ENCODE measurements at regions not wholly inside any gene's neighbourhood (a gene's known extent, or its start where the extent isn't known, plus 50 kb on each side); places are given as distances from the start of the nearest gene placed in this dataset.
"Not testable (repeated sequence)": the region's sequence is repeated elsewhere in the genome, so short reads cannot be mapped to it uniquely, and the experiment has no call there.

DNA sequence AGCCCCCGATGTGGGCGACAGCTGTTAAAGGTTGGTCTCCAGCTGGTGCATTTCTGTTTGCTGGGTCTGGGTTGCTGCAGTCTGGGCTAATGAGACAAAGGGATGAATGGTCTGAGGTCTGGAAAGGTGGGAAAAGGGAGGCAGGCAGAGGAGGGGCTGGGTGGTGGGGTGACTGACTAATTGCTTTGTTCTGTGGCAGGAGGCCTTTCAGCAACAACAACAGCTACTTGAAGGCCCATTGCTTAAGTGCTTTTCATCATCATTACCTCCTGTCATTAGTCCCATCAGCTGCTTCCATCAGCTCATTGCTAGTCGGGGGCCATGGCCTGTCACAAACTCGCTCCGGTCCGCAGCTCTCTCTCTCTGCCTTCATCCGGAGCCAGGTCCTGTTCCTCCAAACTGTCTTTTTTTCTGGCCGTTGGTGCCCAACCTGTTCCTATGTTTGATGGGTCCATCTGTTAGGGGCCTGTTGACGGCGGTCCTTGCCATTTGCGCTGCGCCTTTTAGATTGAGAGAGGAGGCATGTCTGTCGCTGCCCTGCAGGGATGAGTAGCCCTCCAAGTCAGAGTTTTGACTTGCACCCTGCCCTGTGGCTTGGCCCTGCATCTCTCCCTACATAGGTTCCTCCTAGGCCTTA lies 105.6 kb upstream of the PLXNA2 start:
- Histone ChIP-seq H3K36me3 (ENCODE audit: control insufficient read depth, insufficient read depth, low read length) (no peaks in the 10 kb centered on the region), H3K9me3 (no peaks in the 10 kb centered on the region), H3K4me3 (ENCODE audit: low read depth, low read length) (no peak overlapping the region), H3K4me1 (no peaks in the 10 kb centered on the region), H3K27me3 (replicated peaks; ENCODE audit: control insufficient read depth, insufficient read depth, low read length) (no peaks in the 10 kb centered on the region)
- ChIA-PET CTCF (no interaction called here), POLR2A (no interaction called here)
- no peaks in the 10 kb centered on the region for H3K9me3 Mint-ChIP-seq (ENCODE audit: unreplicated experiment)
- H3K4me1 Mint-ChIP-seq (ENCODE audit: low read depth, unreplicated experiment) = no peaks in the 10 kb centered on the region
- TF ChIP-seq, protein P1, sequence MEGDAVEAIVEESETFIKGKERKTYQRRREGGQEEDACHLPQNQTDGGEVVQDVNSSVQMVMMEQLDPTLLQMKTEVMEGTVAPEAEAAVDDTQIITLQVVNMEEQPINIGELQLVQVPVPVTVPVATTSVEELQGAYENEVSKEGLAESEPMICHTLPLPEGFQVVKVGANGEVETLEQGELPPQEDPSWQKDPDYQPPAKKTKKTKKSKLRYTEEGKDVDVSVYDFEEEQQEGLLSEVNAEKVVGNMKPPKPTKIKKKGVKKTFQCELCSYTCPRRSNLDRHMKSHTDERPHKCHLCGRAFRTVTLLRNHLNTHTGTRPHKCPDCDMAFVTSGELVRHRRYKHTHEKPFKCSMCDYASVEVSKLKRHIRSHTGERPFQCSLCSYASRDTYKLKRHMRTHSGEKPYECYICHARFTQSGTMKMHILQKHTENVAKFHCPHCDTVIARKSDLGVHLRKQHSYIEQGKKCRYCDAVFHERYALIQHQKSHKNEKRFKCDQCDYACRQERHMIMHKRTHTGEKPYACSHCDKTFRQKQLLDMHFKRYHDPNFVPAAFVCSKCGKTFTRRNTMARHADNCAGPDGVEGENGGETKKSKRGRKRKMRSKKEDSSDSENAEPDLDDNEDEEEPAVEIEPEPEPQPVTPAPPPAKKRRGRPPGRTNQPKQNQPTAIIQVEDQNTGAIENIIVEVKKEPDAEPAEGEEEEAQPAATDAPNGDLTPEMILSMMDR (IDR thresholded peaks at IDR 0.05; ENCODE audit: insufficient read depth in 1 of 2, low read depth in 1 of 2, low read length in 1 of 2, severe bottlenecking in 1 of 2, unreplicated experiment in 1 of 2) = no peak
- no peaks in the 10 kb centered on the region for H3K36me3 Mint-ChIP-seq (ENCODE audit: insufficient read depth, unreplicated experiment)
- no peak for DNase-seq
- BruUV-seq (replicated peaks) = no TSS peak
- H3K4me3 Mint-ChIP-seq (ENCODE audit: unreplicated experiment) = no peak overlapping the region
- peaks cover 22% of the 10 kb centered on the region for H3K27me3 Mint-ChIP-seq (ENCODE audit: insufficient read depth, unreplicated experiment)
- intact Hi-C loops (cut with micrococcal nuclease; ENCODE audit: unreplicated experiment) = no loop called here
- no peak overlapping the region for H3K27ac Mint-ChIP-seq (ENCODE audit: unreplicated experiment)

DNA sequence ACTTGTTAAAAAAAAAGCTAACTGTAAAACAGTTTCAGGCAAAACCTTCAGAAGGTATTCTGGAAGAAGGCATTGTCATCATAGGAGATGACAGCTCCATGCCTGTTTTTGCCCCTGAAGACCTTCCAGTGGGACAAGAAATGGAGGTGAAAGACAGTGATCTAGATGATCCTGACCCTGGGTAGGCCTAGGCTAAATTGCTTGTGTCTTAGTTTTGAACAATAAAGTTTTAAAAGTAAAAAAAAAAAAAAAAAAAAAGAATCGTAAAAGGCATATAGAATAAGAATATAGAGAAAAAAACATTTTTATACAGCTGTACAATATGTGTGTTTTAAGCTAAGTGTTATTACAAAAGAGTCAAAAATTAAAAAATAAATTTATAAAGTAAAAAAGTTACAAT lies 106.6 kb upstream of the PLXNA2 start:
- POLR2A ChIA-PET = no interaction called here
- Histone ChIP-seq H3K4me1 (no peaks in the 10 kb centered on the region), H3K36me3 (ENCODE audit: control insufficient read depth, insufficient read depth, low read length) (no peaks in the 10 kb centered on the region), H3K9me3 (no peaks in the 10 kb centered on the region), H3K27me3 (replicated peaks; ENCODE audit: control insufficient read depth, insufficient read depth, low read length) (no peaks in the 10 kb centered on the region), H3K4me3 (ENCODE audit: low read depth, low read length) (no peak overlapping the region)
- H3K36me3 Mint-ChIP-seq (ENCODE audit: insufficient read depth, unreplicated experiment) = no peaks in the 10 kb centered on the region
- DNase-seq = no peak
- H3K9me3 Mint-ChIP-seq (ENCODE audit: unreplicated experiment) = no peaks in the 10 kb centered on the region
- CTCF ChIA-PET = no interaction called here
- no TSS peak for BruUV-seq (replicated peaks)
- H3K4me1 Mint-ChIP-seq (ENCODE audit: low read depth, unreplicated experiment) = no peaks in the 10 kb centered on the region
- no peak overlapping the region for H3K27ac Mint-ChIP-seq (ENCODE audit: unreplicated experiment)
- H3K27me3 Mint-ChIP-seq (ENCODE audit: insufficient read depth, unreplicated experiment) = peaks cover 19% of the 10 kb centered on the region
- intact Hi-C loops (cut with micrococcal nuclease; ENCODE audit: unreplicated experiment) = no loop called here
- TF ChIP-seq, protein P1 (IDR thresholded peaks at IDR 0.05; ENCODE audit: insufficient read depth in 1 of 2, low read depth in 1 of 2, low read length in 1 of 2, severe bottlenecking in 1 of 2, unreplicated experiment in 1 of 2) = no peak
- H3K4me3 Mint-ChIP-seq (ENCODE audit: unreplicated experiment) = no peak overlapping the region

DNA sequence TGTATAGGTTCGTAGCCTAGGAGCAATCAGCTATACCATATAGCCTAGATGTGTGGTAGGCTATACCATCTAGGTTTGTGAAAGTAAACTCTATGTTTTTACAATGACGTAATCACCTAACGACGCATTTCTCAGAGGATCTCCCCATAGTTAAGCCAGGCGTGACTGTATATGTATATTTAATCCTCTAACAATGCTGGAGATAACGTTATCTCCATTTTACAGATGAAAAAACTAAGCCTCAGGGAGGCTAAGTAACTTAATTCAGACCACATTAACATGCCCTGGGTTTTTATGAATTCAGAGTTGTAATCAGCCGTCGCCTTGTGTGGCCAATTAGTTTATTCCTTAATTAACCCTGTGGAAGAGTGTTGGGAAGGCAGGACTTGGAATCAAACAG lies 107.7 kb upstream of the PLXNA2 start:
- no TSS peak for BruUV-seq (replicated peaks)
- no peaks in the 10 kb centered on the region for H3K4me1 ChIP-seq
- no peak for DNase-seq
- Mint-ChIP-seq H3K27me3 (ENCODE audit: insufficient read depth, unreplicated experiment) (peaks cover 12% of the 10 kb centered on the region), H3K4me3 (ENCODE audit: unreplicated experiment) (no peak overlapping the region), H3K4me1 (ENCODE audit: low read depth, unreplicated experiment) (no peaks in the 10 kb centered on the region), H3K36me3 (ENCODE audit: insufficient read depth, unreplicated experiment) (no peaks in the 10 kb centered on the region), H3K27ac (ENCODE audit: unreplicated experiment) (no peak overlapping the region), H3K9me3 (ENCODE audit: unreplicated experiment) (no peaks in the 10 kb centered on the region)
- no peaks in the 10 kb centered on the region for H3K9me3 ChIP-seq
- intact Hi-C loops (cut with micrococcal nuclease; ENCODE audit: unreplicated experiment) = no loop called here
- TF ChIP-seq, protein P1 (IDR thresholded peaks at IDR 0.05; ENCODE audit: insufficient read depth in 1 of 2, low read depth in 1 of 2, low read length in 1 of 2, severe bottlenecking in 1 of 2, unreplicated experiment in 1 of 2) = no peak
- CTCF ChIA-PET = no interaction called here
- H3K4me3 ChIP-seq (ENCODE audit: low read depth, low read length) = no peak overlapping the region
- no peaks in the 10 kb centered on the region for H3K27me3 ChIP-seq (replicated peaks; ENCODE audit: control insufficient read depth, insufficient read depth, low read length)
- POLR2A ChIA-PET = no interaction called here
- no peaks in the 10 kb centered on the region for H3K36me3 ChIP-seq (ENCODE audit: control insufficient read depth, insufficient read depth, low read length)

DNA sequence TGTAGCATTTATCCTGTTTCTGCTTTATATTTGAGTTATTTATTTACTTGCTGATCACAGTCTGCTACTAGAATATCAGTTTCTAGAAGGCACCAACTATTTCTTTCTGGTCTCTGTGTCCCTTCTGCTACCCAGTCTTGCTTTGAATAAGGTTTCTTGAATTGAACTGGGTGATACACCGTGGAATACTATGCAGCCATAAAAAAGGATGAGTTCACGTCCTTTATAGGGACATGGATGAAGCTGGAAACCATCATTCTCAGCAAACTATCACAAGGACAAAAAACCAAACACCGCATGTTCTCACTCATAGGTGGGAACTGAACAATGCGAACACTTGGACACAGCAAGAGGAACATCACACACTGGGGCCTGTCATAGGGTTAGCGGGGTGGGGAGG lies 109.6 kb upstream of the PLXNA2 start:
- intact Hi-C loops (cut with micrococcal nuclease; ENCODE audit: unreplicated experiment); POLR2A ChIA-PET; H3K27me3 ChIP-seq (replicated peaks; ENCODE audit: control insufficient read depth, insufficient read depth, low read length); H3K36me3 Mint-ChIP-seq (ENCODE audit: insufficient read depth, unreplicated experiment); H3K27me3 Mint-ChIP-seq (ENCODE audit: insufficient read depth, unreplicated experiment); H3K27ac Mint-ChIP-seq (ENCODE audit: unreplicated experiment); CTCF ChIA-PET; H3K36me3 ChIP-seq (ENCODE audit: control insufficient read depth, insufficient read depth, low read length); DNase-seq; H3K4me1 Mint-ChIP-seq (ENCODE audit: low read depth, unreplicated experiment); H3K4me3 Mint-ChIP-seq (ENCODE audit: unreplicated experiment); BruUV-seq (replicated peaks); H3K9me3 Mint-ChIP-seq (ENCODE audit: unreplicated experiment); H3K9me3 ChIP-seq; H3K4me3 ChIP-seq (ENCODE audit: low read depth, low read length): not testable (repeated sequence)
- H3K4me1 ChIP-seq = peaks cover 13% of the 10 kb centered on the region

All from Caco-2 (cell line).